Esophagus mucosa (tissue), 1 donor: ENCODE measurements at regions not wholly inside any gene's neighbourhood (a gene's known extent, or its start where the extent isn't known, plus 50 kb on each side); places are given as distances from the start of the nearest gene placed in this dataset.
"Not testable (repeated sequence)": the region's sequence is repeated elsewhere in the genome, so short reads cannot be mapped to it uniquely, and the experiment has no call there.

Experiments used
- ATAC-seq: fragments of 200-7000 bp; cut with Tn5 transposase; one replicate; pipeline ENCODE4 v1.9.1; 2020
- donor health status: DM: yes; HTN: yes; CAD: no.

- no peak for ATAC-seq
Measured at GRCh38 chr1:195186544-195186943, 1421.7 kb downstream of the KCNT2 start.

GRCh38 chr1:195185736-195186135 lies 1422.5 kb downstream of the KCNT2 start:
- no peak for ATAC-seq

GRCh38 chr1:195185321-195185720 lies 1422.9 kb downstream of the KCNT2 start:
- no peak for ATAC-seq

- no peak for ATAC-seq
Measured at GRCh38 chr1:195173753-195174152, 1434.5 kb downstream of the KCNT2 start.

GRCh38 chr1:195159795-195160194 lies 1448.4 kb downstream of the KCNT2 start:
- not testable (repeated sequence) for ATAC-seq

GRCh38 chr1:195158091-195158490 lies 1450.1 kb downstream of the KCNT2 start:
- ATAC-seq: no peak

- ATAC-seq: no peak
Measured at GRCh38 chr1:195153107-195153506, 1455.1 kb downstream of the KCNT2 start.

- no peak for ATAC-seq
Measured at GRCh38 chr1:195150768-195151167, 1457.5 kb downstream of the KCNT2 start.

GRCh38 chr1:195141294-195141693 lies 1466.9 kb downstream of the KCNT2 start:
- no peak for ATAC-seq

GRCh38 chr1:195130598-195130997 lies 1477.6 kb downstream of the KCNT2 start:
- no peak for ATAC-seq

GRCh38 chr1:195122497-195122896 lies 1485.7 kb downstream of the KCNT2 start:
- no peak for ATAC-seq

- ATAC-seq: no peak
Measured at GRCh38 chr1:195113471-195113870, 1494.8 kb downstream of the KCNT2 start.

- ATAC-seq: no peak
Measured at GRCh38 chr1:195105773-195106172, 1502.5 kb downstream of the KCNT2 start.

- no peak for ATAC-seq
Measured at GRCh38 chr1:195105281-195105680, 1503.0 kb downstream of the KCNT2 start.

GRCh38 chr1:195097316-195097715 lies 1510.9 kb downstream of the KCNT2 start:
- ATAC-seq: peak; percentile 94

- ATAC-seq: no peak
Measured at GRCh38 chr1:195096051-195096521, 1512.2 kb downstream of the KCNT2 start.

- ATAC-seq: no peak
Measured at GRCh38 chr1:195085196-195085595, 1523.0 kb downstream of the KCNT2 start.

GRCh38 chr1:195082183-195082582 lies 1526.1 kb downstream of the KCNT2 start:
- no peak for ATAC-seq

- no peak for ATAC-seq
Measured at GRCh38 chr1:195076682-195077081, 1531.6 kb downstream of the KCNT2 start.

- ATAC-seq: no peak
Measured at GRCh38 chr1:195075973-195076372, 1532.3 kb downstream of the KCNT2 start.

- ATAC-seq: no peak
Measured at GRCh38 chr1:195071461-195071860, 1536.8 kb downstream of the KCNT2 start.

GRCh38 chr1:195065437-195065836 lies 1542.8 kb downstream of the KCNT2 start:
- no peak for ATAC-seq

- no peak for ATAC-seq
Measured at GRCh38 chr1:195064358-195064757, 1543.9 kb downstream of the KCNT2 start.

- no peak for ATAC-seq
Measured at GRCh38 chr1:195054217-195054687, 1554.0 kb downstream of the KCNT2 start.

GRCh38 chr1:195053478-195053877 lies 1554.8 kb downstream of the KCNT2 start:
- ATAC-seq: no peak
